ENCODE measurements at regions not wholly inside any gene's neighbourhood (a gene's known extent, or its start where the extent isn't known, plus 50 kb on each side); places are given as distances from the start of the nearest gene placed in this dataset.
A peak's percentile ranks its signal among the peaks of the same experiment; 100 is the strongest.

DNA sequence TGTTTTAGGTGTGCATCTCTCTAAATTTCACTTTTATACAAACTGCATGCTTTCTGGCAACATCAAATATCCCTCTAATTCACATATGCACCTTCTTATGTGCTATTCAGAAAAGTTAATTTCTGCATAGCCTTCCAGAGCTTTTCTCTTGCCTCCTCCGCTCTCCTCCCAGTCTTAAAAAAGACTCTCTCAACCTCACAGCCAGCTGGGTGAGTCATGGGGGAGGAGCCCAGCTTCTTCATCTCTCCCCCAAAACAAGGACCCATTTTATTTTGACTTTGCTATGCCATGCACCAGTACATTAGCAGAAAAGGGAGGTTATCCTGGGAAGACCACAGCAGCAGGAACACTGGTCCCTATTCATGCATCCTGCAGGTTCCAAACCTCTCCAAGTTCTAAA lies 234.4 kb downstream of the KCNA4 start:
- DNase-seq (ENCODE audit: low read depth) = no peak

GRCh38 chr11:29781268-29781667 lies 235.6 kb downstream of the KCNA4 start:
- no peak for DNase-seq (ENCODE audit: low read depth)

DNA sequence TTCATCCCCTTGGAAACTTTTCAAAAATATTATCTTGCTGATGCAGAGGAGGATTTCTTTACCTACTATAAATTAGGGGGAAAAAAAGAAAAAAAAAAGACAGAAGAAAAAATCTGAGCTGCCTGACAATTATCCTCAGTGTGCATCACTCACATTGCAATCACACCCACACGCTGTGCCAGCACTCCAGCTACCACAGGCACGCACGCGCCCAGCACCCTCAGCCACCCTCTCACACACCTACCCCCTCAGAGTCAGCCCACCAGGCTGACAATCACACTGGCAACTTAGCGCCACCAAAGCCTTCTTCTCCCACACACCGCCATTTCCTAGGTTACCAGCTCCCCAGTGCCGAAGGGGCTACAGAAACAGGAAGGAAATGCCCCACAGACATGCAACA lies 236.1 kb downstream of the KCNA4 start:
- DNase-seq (ENCODE audit: low read depth) = no peak

GRCh38 chr11:29773656-29774264 lies 243.1 kb downstream of the KCNA4 start:
- DNase-seq (ENCODE audit: low read depth) = peak; percentile 22

DNA sequence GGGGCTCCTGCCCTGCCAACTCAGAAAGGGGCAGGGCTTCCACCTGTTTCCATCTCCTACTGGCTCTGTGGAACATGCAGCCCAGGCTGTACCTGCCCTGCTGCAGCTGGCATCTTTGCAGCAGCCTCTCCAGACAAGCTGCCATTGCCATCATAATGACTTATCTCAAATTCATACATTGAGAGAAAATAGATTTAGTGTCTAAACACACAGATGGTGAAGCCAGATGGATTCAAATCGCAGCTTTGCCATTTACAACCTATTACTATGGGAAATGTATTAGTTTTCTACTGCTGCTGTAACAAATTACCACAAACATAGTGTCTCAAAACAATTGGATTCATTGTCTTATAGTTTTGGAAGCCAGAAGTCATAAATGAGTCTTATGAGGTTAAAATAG lies 260.0 kb downstream of the KCNA4 start:
- no peak for DNase-seq (ENCODE audit: low read depth)

- DNase-seq (ENCODE audit: low read depth) = no peak
These were observed 261.4 kb downstream of the KCNA4 start for GRCh38 chr11:29755474-29755873.

- DNase-seq (ENCODE audit: low read depth) = no peak
These were observed 265.2 kb downstream of the KCNA4 start for GRCh38 chr11:29751618-29752017.

DNA sequence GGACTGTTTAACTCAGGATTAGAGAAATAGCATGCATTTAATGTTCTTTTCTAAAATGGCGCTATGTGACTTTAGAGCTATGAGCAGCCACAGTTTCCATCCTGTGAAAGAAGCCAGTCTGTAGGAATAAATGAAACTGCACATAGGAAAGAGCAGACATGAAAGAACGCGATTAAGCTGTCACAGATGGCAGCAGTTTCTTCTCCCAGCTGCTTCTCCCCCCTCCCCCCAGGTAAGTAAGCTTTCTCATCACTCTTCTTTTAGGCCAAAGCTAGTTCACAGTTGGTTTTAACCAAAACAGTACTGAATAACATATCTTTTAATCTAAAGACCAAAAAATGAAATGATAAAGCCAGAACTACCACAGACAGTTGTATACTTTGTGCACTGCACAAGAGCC lies 266.4 kb downstream of the KCNA4 start:
- no peak for DNase-seq (ENCODE audit: low read depth)

- no peak for DNase-seq (ENCODE audit: low read depth)
These were observed 282.5 kb downstream of the KCNA4 start for GRCh38 chr11:29734287-29734686.

GRCh38 chr11:29713831-29714320 lies 303.0 kb downstream of the KCNA4 start:
- no peak for DNase-seq (ENCODE audit: low read depth)

GRCh38 chr11:29712616-29713015 lies 304.2 kb downstream of the KCNA4 start:
- DNase-seq (ENCODE audit: low read depth) = no peak

- DNase-seq (ENCODE audit: low read depth) = no peak
These were observed 308.9 kb downstream of the KCNA4 start for GRCh38 chr11:29707924-29708323.

- DNase-seq (ENCODE audit: low read depth) = no peak
These were observed 331.5 kb downstream of the KCNA4 start for GRCh38 chr11:29685361-29685760.

GRCh38 chr11:29682856-29683255 lies 334.0 kb downstream of the KCNA4 start:
- no peak for DNase-seq (ENCODE audit: low read depth)

DNA sequence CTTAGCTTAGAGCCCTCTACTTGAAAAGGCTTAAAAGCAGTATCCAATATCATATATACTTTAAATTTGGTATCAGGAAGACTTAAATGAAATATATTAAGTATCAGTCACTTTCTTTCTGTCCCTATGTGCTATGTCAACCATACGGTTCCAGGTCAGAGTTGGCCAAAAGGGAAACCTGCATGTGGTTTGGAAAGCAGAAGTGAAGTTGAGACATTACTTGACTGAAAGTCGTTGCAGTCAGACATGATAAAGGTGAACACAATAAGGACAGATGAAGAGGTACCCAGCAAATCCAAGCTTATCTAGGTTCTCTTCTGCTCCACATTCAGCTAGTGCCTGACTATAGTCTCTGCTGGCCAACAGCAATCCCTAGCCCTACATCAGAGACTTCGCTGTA lies 336.8 kb downstream of the KCNA4 start:
- no peak for DNase-seq (ENCODE audit: low read depth)

DNA sequence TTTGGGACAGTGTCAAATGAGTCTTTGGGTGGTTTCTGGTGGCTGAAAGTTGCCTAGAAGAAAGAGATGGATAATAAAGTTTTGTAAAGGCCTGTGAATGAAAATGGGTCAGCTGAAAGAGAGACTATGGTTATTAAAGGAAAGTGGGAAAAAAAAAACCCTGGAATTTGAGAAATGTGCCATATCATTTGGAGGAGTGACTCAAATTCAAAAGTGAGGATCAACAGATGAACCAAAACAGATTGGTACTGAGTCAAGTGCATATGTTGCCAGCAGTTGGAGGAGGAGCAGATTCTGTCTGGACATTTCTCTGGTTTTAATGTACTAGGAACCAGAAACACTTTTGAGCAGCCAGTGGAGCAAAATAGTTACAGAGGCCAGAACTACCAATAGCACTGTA lies 339.8 kb downstream of the KCNA4 start:
- DNase-seq (ENCODE audit: low read depth) = no peak

DNA sequence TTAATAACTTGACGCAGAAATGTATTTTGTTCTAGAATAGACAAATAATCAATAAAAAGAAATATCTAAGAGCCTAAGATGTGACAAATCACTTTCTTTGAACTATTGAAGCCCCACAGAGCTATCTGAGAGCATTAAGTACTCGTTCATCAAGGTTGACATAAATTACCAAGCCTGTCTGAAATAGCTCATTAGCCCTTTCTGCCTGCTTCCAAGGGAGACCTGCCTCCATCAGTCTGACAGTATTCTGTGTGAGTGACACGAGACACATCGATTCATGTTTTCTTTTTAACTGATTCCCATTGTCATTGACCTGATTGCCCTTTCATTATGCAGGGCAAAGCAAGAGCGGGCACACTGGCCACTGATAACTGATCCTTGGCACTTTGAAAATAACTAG lies 347.5 kb downstream of the KCNA4 start:
- DNase-seq (ENCODE audit: low read depth) = no peak

- no peak for DNase-seq (ENCODE audit: low read depth)
These were observed 359.1 kb downstream of the KCNA4 start for GRCh38 chr11:29657709-29658108.

- DNase-seq (ENCODE audit: low read depth) = no peak
These were observed 360.2 kb downstream of the KCNA4 start for GRCh38 chr11:29656597-29656996.

DNA sequence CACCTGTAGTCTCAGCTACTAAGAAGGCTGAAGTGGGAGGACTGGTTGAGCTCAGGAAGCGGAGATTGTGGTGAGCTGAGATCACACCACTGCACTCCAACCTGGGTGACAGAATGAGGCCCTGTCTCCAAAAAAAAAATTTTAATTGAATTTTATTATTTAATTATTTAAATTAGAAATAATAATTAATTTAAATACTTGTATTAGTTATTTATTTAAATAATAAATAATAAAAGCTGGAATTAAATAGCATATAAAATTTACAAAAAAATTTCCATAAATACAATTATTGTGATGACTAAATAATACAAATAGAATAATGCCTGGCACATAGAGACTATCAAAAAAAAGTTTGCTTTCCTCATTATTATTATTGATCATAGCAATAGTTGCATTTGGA lies 371.5 kb downstream of the KCNA4 start:
- DNase-seq (ENCODE audit: low read depth) = no peak

GRCh38 chr11:29641201-29641600 lies 375.6 kb downstream of the KCNA4 start:
- no peak for DNase-seq (ENCODE audit: low read depth)

DNA sequence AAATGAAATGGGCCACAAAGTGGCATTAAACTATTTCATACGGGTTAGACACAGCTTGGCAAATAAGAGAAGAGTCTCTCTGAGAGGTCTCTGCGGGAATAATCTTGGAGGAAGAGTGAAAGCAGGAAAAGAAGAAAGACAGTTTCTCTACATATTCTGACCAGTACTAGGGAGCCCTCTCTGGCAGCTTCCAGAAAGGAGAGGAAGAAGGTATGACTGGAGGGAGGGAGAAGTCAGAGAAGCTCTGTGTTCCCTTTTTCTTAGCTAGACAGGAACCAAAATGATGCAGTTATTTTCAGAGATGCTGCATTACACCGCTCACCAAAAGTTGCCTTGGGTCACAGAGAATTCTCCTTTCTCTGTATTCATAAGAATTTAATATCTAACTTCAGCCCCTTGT lies 382.1 kb downstream of the KCNA4 start:
- DNase-seq (ENCODE audit: low read depth) = no peak

DNA sequence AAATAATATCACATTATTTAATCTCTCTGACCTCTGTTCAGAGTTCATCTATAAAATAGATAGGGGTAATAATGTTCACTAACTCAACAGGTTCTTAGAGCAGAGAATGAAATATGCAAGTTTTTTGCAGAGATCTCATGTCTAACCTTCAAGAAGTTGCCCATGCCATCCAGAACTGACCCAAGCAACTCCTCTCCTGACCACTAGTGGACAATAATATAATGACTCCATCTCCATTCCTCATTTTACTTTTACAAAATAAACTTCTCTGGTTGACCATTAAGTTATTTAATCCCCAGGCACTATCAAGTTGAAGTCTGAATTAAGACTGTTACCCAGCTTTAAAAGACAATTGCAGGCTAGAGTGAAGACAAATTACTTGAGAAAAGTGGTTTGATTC lies 382.6 kb downstream of the KCNA4 start:
- peak; percentile 6 for DNase-seq (ENCODE audit: low read depth)

GRCh38 chr11:29629286-29629685 lies 387.5 kb downstream of the KCNA4 start:
- peak; percentile 36 for DNase-seq (ENCODE audit: low read depth)

Data from renal cortical epithelial cell (primary cell).